GM06990 (cell line): ENCODE measurements at regions not wholly inside any gene's neighbourhood (a gene's known extent, or its start where the extent isn't known, plus 50 kb on each side); places are given as distances from the start of the nearest gene placed in this dataset.

Experiments
- DNase-seq: peaks from one replicate; pipeline ENCODE4 v3.0.0-alpha.2; 2011; ENCODE audit not compliant: insufficient read length; ENCODE audit errors: extremely low read depth
- H3K27me3 ChIP-seq: replicated peaks from 2 replicates; pipeline ENCODE4 v1.6.0; 2011; ENCODE audit warnings: low read length; ENCODE audit not compliant: control insufficient read depth, insufficient read depth
- H3K36me3 ChIP-seq: 2 replicates; pipeline ENCODE4 v1.5.1; 2011; ENCODE audit warnings: low read length; ENCODE audit not compliant: control insufficient read depth, insufficient read depth
- H3K4me3 ChIP-seq: replicated peaks from 2 replicates; pipeline ENCODE4 v1.5.1; 2011; ENCODE audit warnings: low read depth, mild to moderate bottlenecking, control low read depth, low read length
- CTCF ChIP-seq: IDR thresholded peaks from 2 replicates; pipeline ENCODE4 v1.5.1; 2011; ENCODE audit warnings: low read length, control low read depth, mild to moderate bottlenecking, inconsistent platforms; ENCODE audit not compliant: insufficient read depth, poor library complexity, severe bottlenecking

- no peak overlapping the region for H3K4me3 ChIP-seq
- no peaks in the 10 kb centered on the region for H3K27me3 ChIP-seq
- no peak for DNase-seq
- no peak for TF ChIP-seq CTCF
- no peaks in the 10 kb centered on the region for H3K36me3 ChIP-seq
Observed at GRCh38 chr5:60230456-60230855, 336.9 kb upstream of the PDE4D start.

GRCh38 chr5:60229691-60230185, 336.2 kb upstream of the PDE4D start:
- no peak for DNase-seq
- Histone ChIP-seq H3K27me3 (no peaks in the 10 kb centered on the region), H3K4me3 (no peak overlapping the region), H3K36me3 (no peaks in the 10 kb centered on the region)
- TF ChIP-seq CTCF = no peak

- no peak for TF ChIP-seq CTCF
- no peak for DNase-seq
- H3K36me3 ChIP-seq = no peaks in the 10 kb centered on the region
- H3K27me3 ChIP-seq = no peaks in the 10 kb centered on the region
- H3K4me3 ChIP-seq = no peak overlapping the region
Observed at GRCh38 chr5:60228676-60229075, 335.1 kb upstream of the PDE4D start.

- H3K36me3 ChIP-seq = no peaks in the 10 kb centered on the region
- no peak for TF ChIP-seq CTCF
Observed at GRCh38 chr5:60226128-60226527, 332.6 kb upstream of the PDE4D start.

GRCh38 chr5:60223342-60223741, 329.8 kb upstream of the PDE4D start:
- TF ChIP-seq CTCF = no peak
- Histone ChIP-seq H3K4me3 (no peak overlapping the region), H3K36me3 (no peaks in the 10 kb centered on the region), H3K27me3 (no peaks in the 10 kb centered on the region)
- DNase-seq = no peak

More at GRCh38 chr5:60226128-60226527, 332.6 kb upstream of the PDE4D start:
- no peak for DNase-seq
- H3K4me3 ChIP-seq = no peak overlapping the region
- no peaks in the 10 kb centered on the region for H3K27me3 ChIP-seq

- Histone ChIP-seq H3K4me3 (no peak overlapping the region), H3K36me3 (no peaks in the 10 kb centered on the region), H3K27me3 (no peaks in the 10 kb centered on the region)
- no peak for TF ChIP-seq CTCF
- no peak for DNase-seq
Observed at GRCh38 chr5:60219921-60220320, 326.4 kb upstream of the PDE4D start.
